H9 (cell line): ENCODE measurements at regions not wholly inside any gene's neighbourhood (a gene's known extent, or its start where the extent isn't known, plus 50 kb on each side); places are given as distances from the start of the nearest gene placed in this dataset.

Experiments
- DNase-seq: peaks from one replicate; pipeline ENCODE4 v3.0.0-alpha.2; 2017
- H2AFZ ChIP-seq: one replicate; pipeline ENCODE4 v1.6.1; 2013; ENCODE audit warnings: mild to moderate bottlenecking, low read length, control low read depth, moderate library complexity
- H2AK5ac ChIP-seq: 2 replicates; pipeline ENCODE4 v1.6.1; 2013; ENCODE audit warnings: low read length, control low read depth, mixed read lengths; ENCODE audit not compliant: insufficient read length
- H2BK120ac ChIP-seq: one replicate; pipeline ENCODE4 v1.6.1; 2013; ENCODE audit warnings: low read depth, mild to moderate bottlenecking, low read length, control low read depth, inconsistent platforms; ENCODE audit not compliant: poor library complexity, severe bottlenecking
- H2BK12ac ChIP-seq: 2 replicates; pipeline ENCODE4 v1.6.1; 2013; ENCODE audit warnings: low read length, control low read depth, mixed read lengths, low read depth; ENCODE audit not compliant: insufficient read length
- H2BK15ac ChIP-seq: 2 replicates; pipeline ENCODE4 v1.6.1; 2013; ENCODE audit warnings: low read depth, low read length, control low read depth
- H2BK20ac ChIP-seq: one replicate; pipeline ENCODE4 v1.6.1; 2013; ENCODE audit warnings: low read depth, mild to moderate bottlenecking, low read length, control low read depth, inconsistent platforms; ENCODE audit not compliant: poor library complexity, severe bottlenecking
- H2BK5ac ChIP-seq: 2 replicates; pipeline ENCODE4 v1.6.1; 2013; ENCODE audit warnings: low read length, control low read depth, mixed read lengths; ENCODE audit not compliant: insufficient read length
- H3K14ac ChIP-seq: 2 replicates; pipeline ENCODE4 v1.6.1; 2013; ENCODE audit warnings: low read length, control low read depth; ENCODE audit not compliant: insufficient read depth
- H3K18ac ChIP-seq: 2 replicates; pipeline ENCODE4 v1.6.1; 2013; ENCODE audit warnings: low read depth, mild to moderate bottlenecking, mixed read lengths, low read length, control low read depth; ENCODE audit not compliant: insufficient read length
- H3K23ac ChIP-seq: 2 replicates; pipeline ENCODE4 v1.6.1; 2013; ENCODE audit warnings: low read length, control low read depth, mixed read lengths, low read depth; ENCODE audit not compliant: insufficient read length
- H3K23me2 ChIP-seq: 2 replicates; pipeline ENCODE4 v1.6.1; 2013; ENCODE audit warnings: low read depth, mild to moderate bottlenecking, mixed read lengths, low read length, control low read depth; ENCODE audit not compliant: insufficient read length, poor library complexity, severe bottlenecking
- H3K27ac ChIP-seq: 2 replicates; pipeline ENCODE4 v1.5.1; 2013; ENCODE audit warnings: low read length, control low read depth, mixed read lengths, low read depth; ENCODE audit not compliant: insufficient read length
- H3K27me3 ChIP-seq: 2 replicates; pipeline ENCODE4 v1.6.1; 2013; ENCODE audit warnings: low read length, control low read depth, inconsistent platforms; ENCODE audit not compliant: insufficient read depth
- H3K4ac ChIP-seq: 2 replicates; pipeline ENCODE4 v1.6.1; 2013; ENCODE audit warnings: low read depth, mild to moderate bottlenecking, control low read depth, inconsistent platforms, low read length, moderate library complexity
- H3K4me1 ChIP-seq: 2 replicates; pipeline ENCODE4 v1.6.1; 2013; ENCODE audit warnings: low read length, control low read depth, inconsistent platforms; ENCODE audit not compliant: insufficient read depth
- H3K4me2 ChIP-seq: 2 replicates; pipeline ENCODE4 v1.6.1; 2013; ENCODE audit warnings: low read length, control low read depth, mixed read lengths; ENCODE audit not compliant: insufficient read length, insufficient read depth
- H3K56ac ChIP-seq: 2 replicates; pipeline ENCODE4 v1.6.1; 2013; ENCODE audit warnings: low read depth, mild to moderate bottlenecking, mixed read lengths, low read length, control low read depth; ENCODE audit not compliant: insufficient read length
- H3K79me1 ChIP-seq: 2 replicates; pipeline ENCODE4 v1.6.1; 2013; ENCODE audit warnings: low read depth, mild to moderate bottlenecking, moderate library complexity, low read length, control low read depth, inconsistent platforms; ENCODE audit not compliant: insufficient read depth, poor library complexity, severe bottlenecking
- H3K79me2 ChIP-seq: 2 replicates; pipeline ENCODE4 v1.6.1; 2013; ENCODE audit warnings: low read length, control low read depth, inconsistent platforms; ENCODE audit not compliant: insufficient read depth
- H3K9ac ChIP-seq: 2 replicates; pipeline ENCODE4 v1.6.1; 2013; ENCODE audit warnings: low read length, control low read depth, mixed read lengths; ENCODE audit not compliant: insufficient read length; ENCODE audit errors: extremely low read depth
- H3K9me3 ChIP-seq: one replicate; pipeline ENCODE4 v1.6.1; 2013; ENCODE audit warnings: low read depth, low read length, inconsistent platforms; ENCODE audit not compliant: control insufficient read depth
- H3T11ph ChIP-seq: one replicate; pipeline ENCODE4 v1.6.1; 2013; ENCODE audit warnings: mild to moderate bottlenecking, low read length, control low read depth, inconsistent platforms
- H4K20me1 ChIP-seq: one replicate; pipeline ENCODE4 v1.6.1; 2013; ENCODE audit not compliant: control insufficient read depth, insufficient read length, insufficient read depth
- H4K5ac ChIP-seq: 2 replicates; pipeline ENCODE4 v1.6.1; 2013; ENCODE audit warnings: low read depth, mild to moderate bottlenecking, mixed read lengths, low read length, control low read depth; ENCODE audit not compliant: insufficient read length
- H4K8ac ChIP-seq: replicated peaks from 2 replicates; pipeline ENCODE4 v1.6.1; 2013; ENCODE audit warnings: low read length, control low read depth, mixed read lengths, low read depth; ENCODE audit not compliant: insufficient read length
- H4K91ac ChIP-seq: 2 replicates; pipeline ENCODE4 v1.6.1; 2013; ENCODE audit warnings: low read depth, mild to moderate bottlenecking, moderate library complexity, mixed read lengths, low read length, control low read depth; ENCODE audit not compliant: insufficient read length
- H3K27ac Mint-ChIP-seq, 3 experiments: 2 replicates in 2 of 3; 3 replicates in 1 of 3; pipeline ENCODE4 v1.8.0; 2020 to 2021; ENCODE audit warnings: mixed read lengths in 3 of 3, mild to moderate bottlenecking in 1 of 3, moderate library complexity in 1 of 3
- H3K27me3 Mint-ChIP-seq: 2 replicates; pipeline ENCODE4 v1.8.0; 2021; ENCODE audit warnings: low read depth, mild to moderate bottlenecking, moderate library complexity, mixed read lengths
- H3K36me3 Mint-ChIP-seq, 3 experiments: 2 replicates in 2 of 3; 3 replicates in 1 of 3; pipeline ENCODE4 v1.8.0; 2020 to 2021; ENCODE audit warnings: low read depth in 3 of 3, mixed read lengths in 3 of 3; ENCODE audit not compliant: insufficient read depth in 1 of 3
- H3K4me1 Mint-ChIP-seq, 2 experiments: 2 replicates each; pipeline ENCODE4 v1.8.0; 2020; ENCODE audit warnings: mixed read lengths in 2 of 2
- H3K4me3 Mint-ChIP-seq, 2 experiments: 2 replicates in 1 of 2; 3 replicates in 1 of 2; pipeline ENCODE4 v1.8.0; 2020 to 2021; ENCODE audit warnings: mild to moderate bottlenecking in 2 of 2, mixed read lengths in 2 of 2, moderate library complexity in 1 of 2
- H3K9me3 Mint-ChIP-seq, 2 experiments: 2 replicates in 1 of 2; 3 replicates in 1 of 2; pipeline ENCODE4 v1.8.0; 2020; ENCODE audit warnings: mild to moderate bottlenecking in 2 of 2, mixed read lengths in 2 of 2, moderate library complexity in 1 of 2
- WGBS: extraction: QIAGEN DNeasy Blood & Tissue Kit; methylation state at CpG from one replicate; pipeline ENCODE4 v1.1.7; 2013; ENCODE audit warnings: missing lambda C conversion rate, low lambda C conversion rate, mixed read lengths; ENCODE audit not compliant: insufficient read length; ENCODE audit errors: extremely low coverage; 5-methylcytosine and 5-hydroxymethylcytosine counted together
- TF ChIP-seq, protein P1 (sequence below): fragments of 200-600 bp; sonication (generic); conservative IDR thresholded peaks from 3 replicates; pipeline ENCODE4 v1.8.0; 2021; ENCODE audit warnings: antibody characterized with exemption, mild to moderate bottlenecking

- H3T11ph ChIP-seq: no peak overlapping the region
- H3K14ac ChIP-seq: no peak overlapping the region
- no peak for DNase-seq
- no peak overlapping the region for H3K56ac ChIP-seq
- no peak overlapping the region for H3K27ac Mint-ChIP-seq
- no peak overlapping the region for H2BK15ac ChIP-seq
- no peaks in the 10 kb centered on the region for H4K20me1 ChIP-seq
- no peak overlapping the region for H4K91ac ChIP-seq
- H3K27me3 ChIP-seq: no peaks in the 10 kb centered on the region
- H3K4me2 ChIP-seq: no peak overlapping the region
- TF ChIP-seq, protein P1, sequence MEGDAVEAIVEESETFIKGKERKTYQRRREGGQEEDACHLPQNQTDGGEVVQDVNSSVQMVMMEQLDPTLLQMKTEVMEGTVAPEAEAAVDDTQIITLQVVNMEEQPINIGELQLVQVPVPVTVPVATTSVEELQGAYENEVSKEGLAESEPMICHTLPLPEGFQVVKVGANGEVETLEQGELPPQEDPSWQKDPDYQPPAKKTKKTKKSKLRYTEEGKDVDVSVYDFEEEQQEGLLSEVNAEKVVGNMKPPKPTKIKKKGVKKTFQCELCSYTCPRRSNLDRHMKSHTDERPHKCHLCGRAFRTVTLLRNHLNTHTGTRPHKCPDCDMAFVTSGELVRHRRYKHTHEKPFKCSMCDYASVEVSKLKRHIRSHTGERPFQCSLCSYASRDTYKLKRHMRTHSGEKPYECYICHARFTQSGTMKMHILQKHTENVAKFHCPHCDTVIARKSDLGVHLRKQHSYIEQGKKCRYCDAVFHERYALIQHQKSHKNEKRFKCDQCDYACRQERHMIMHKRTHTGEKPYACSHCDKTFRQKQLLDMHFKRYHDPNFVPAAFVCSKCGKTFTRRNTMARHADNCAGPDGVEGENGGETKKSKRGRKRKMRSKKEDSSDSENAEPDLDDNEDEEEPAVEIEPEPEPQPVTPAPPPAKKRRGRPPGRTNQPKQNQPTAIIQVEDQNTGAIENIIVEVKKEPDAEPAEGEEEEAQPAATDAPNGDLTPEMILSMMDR: no peak
- no peak overlapping the region for H2AFZ ChIP-seq
- no peak overlapping the region for H2BK120ac ChIP-seq
- no peak overlapping the region for H3K27ac ChIP-seq
- no peaks in the 10 kb centered on the region for H3K4me1 ChIP-seq
- H3K23me2 ChIP-seq: no peaks in the 10 kb centered on the region
- H3K36me3 Mint-ChIP-seq: no peaks in the 10 kb centered on the region; a peak in 1 of 7 replicates
- no peak overlapping the region for H3K4me3 Mint-ChIP-seq
- peaks cover 0 to 2% of the 10 kb centered on the region in 2 experiments; a peak in 1 of 4 replicates for H3K4me1 Mint-ChIP-seq
- no peak overlapping the region for H3K18ac ChIP-seq
- no peaks in the 10 kb centered on the region for H3K79me1 ChIP-seq
- H4K5ac ChIP-seq: no peak overlapping the region
- no peak overlapping the region for H2BK5ac ChIP-seq
- H3K9me3 Mint-ChIP-seq: peaks cover 0 to 2% of the 10 kb centered on the region in 2 experiments; a peak in 4 of 5 replicates
- H3K79me2 ChIP-seq: no peaks in the 10 kb centered on the region
- H4K8ac ChIP-seq: no peak overlapping the region
- no peak overlapping the region for H2BK20ac ChIP-seq
- no peak overlapping the region for H3K9ac ChIP-seq
- H3K23ac ChIP-seq: no peak overlapping the region
- H3K9me3 ChIP-seq: no peaks in the 10 kb centered on the region
- peaks cover 8% of the 10 kb centered on the region for H3K27me3 Mint-ChIP-seq
- H3K4ac ChIP-seq: no peak overlapping the region
- no peak overlapping the region for H2BK12ac ChIP-seq
- no CpG with 5 or more reads among the region's 13 CpGs for WGBS
- H2AK5ac ChIP-seq: no peak overlapping the region
Observed at GRCh38 chr1:4353090-4353856, 301.1 kb upstream of the AJAP1 start.
